ENCODE measurements at regions not wholly inside any gene's neighbourhood (a gene's known extent, or its start where the extent isn't known, plus 50 kb on each side); places are given as distances from the start of the nearest gene placed in this dataset.

- no peaks in the 10 kb centered on the region for H3K4me1 ChIP-seq
- H3K36me3 ChIP-seq = no peaks in the 10 kb centered on the region
- no peak overlapping the region for H3K9ac ChIP-seq
- H4K20me1 ChIP-seq = no peaks in the 10 kb centered on the region
- no peak overlapping the region for H3K4me3 ChIP-seq
- H3K4me2 ChIP-seq = no peak overlapping the region
- H3K27ac ChIP-seq = no peak overlapping the region
- no peaks in the 10 kb centered on the region for H3K27me3 ChIP-seq
- H3K9me3 ChIP-seq (replicated peaks in 1 of 11) = no peaks in the 10 kb centered on the region
- TF ChIP-seq Cebpa-rat (IDR thresholded peaks at IDR 0.05) = no peak
Measured at GRCh38 chr9:1528456-1528855, 478.3 kb downstream of the DMRT2 start.

GRCh38 chr9:1530696-1531095 lies 480.5 kb downstream of the DMRT2 start:
- Histone ChIP-seq H3K9me3 (replicated peaks in 1 of 11) (no peaks in the 10 kb centered on the region), H3K36me3 (no peaks in the 10 kb centered on the region), H3K27ac (no peak overlapping the region), H3K27me3 (no peaks in the 10 kb centered on the region), H3K4me2 (no peak overlapping the region), H4K20me1 (no peaks in the 10 kb centered on the region), H3K9ac (no peak overlapping the region), H3K4me3 (no peak overlapping the region), H3K4me1 (no peaks in the 10 kb centered on the region)
- TF ChIP-seq Cebpa-rat (IDR thresholded peaks at IDR 0.05) = no peak

GRCh38 chr9:1531424-1531823 lies 481.3 kb downstream of the DMRT2 start:
- Histone ChIP-seq H3K4me1 (no peaks in the 10 kb centered on the region), H3K4me2 (no peak overlapping the region), H3K27ac (no peak overlapping the region), H3K9ac (no peak overlapping the region), H3K27me3 (no peaks in the 10 kb centered on the region), H3K36me3 (no peaks in the 10 kb centered on the region), H4K20me1 (no peaks in the 10 kb centered on the region), H3K4me3 (no peak overlapping the region), H3K9me3 (replicated peaks in 1 of 11) (no peaks in the 10 kb centered on the region)
- TF ChIP-seq Cebpa-rat (IDR thresholded peaks at IDR 0.05) = no peak

- no peaks in the 10 kb centered on the region for H3K9me3 ChIP-seq (replicated peaks in 1 of 11)
- H3K27ac ChIP-seq = no peak overlapping the region
- no peak for TF ChIP-seq Cebpa-rat (IDR thresholded peaks at IDR 0.05)
- no peak overlapping the region for H3K9ac ChIP-seq
- H3K27me3 ChIP-seq = no peaks in the 10 kb centered on the region
- no peaks in the 10 kb centered on the region for H3K4me1 ChIP-seq
- H3K4me2 ChIP-seq = no peak overlapping the region
- H4K20me1 ChIP-seq = no peaks in the 10 kb centered on the region
- H3K36me3 ChIP-seq = no peaks in the 10 kb centered on the region
- H3K4me3 ChIP-seq = no peak overlapping the region
Measured at GRCh38 chr9:1532171-1532570, 482.0 kb downstream of the DMRT2 start.

- no peak overlapping the region for H3K4me2 ChIP-seq
- no peaks in the 10 kb centered on the region for H4K20me1 ChIP-seq
- no peaks in the 10 kb centered on the region for H3K9me3 ChIP-seq (replicated peaks in 1 of 11)
- TF ChIP-seq Cebpa-rat (IDR thresholded peaks at IDR 0.05) = no peak
- H3K4me3 ChIP-seq = no peak overlapping the region
- H3K9ac ChIP-seq = no peak overlapping the region
- H3K27me3 ChIP-seq = no peaks in the 10 kb centered on the region
- no peaks in the 10 kb centered on the region for H3K4me1 ChIP-seq
- H3K36me3 ChIP-seq = no peaks in the 10 kb centered on the region
- no peak overlapping the region for H3K27ac ChIP-seq
Measured at GRCh38 chr9:1535051-1535450, 480.1 kb upstream of the SMARCA2 start.

- Histone ChIP-seq H3K36me3 (no peaks in the 10 kb centered on the region), H3K9ac (no peak overlapping the region), H3K4me2 (no peak overlapping the region)
Measured at GRCh38 chr9:1535599-1535998, 479.5 kb upstream of the SMARCA2 start.

GRCh38 chr9:1536522-1537170 lies 478.5 kb upstream of the SMARCA2 start:
- TF ChIP-seq Cebpa-rat (IDR thresholded peaks at IDR 0.05) = no peak
- Histone ChIP-seq H4K20me1 (no peaks in the 10 kb centered on the region), H3K4me2 (no peak overlapping the region), H3K4me3 (no peak overlapping the region), H3K27ac (no peak overlapping the region), H3K27me3 (no peaks in the 10 kb centered on the region), H3K9ac (no peak overlapping the region), H3K9me3 (replicated peaks in 1 of 11) (no peaks in the 10 kb centered on the region), H3K4me1 (no peaks in the 10 kb centered on the region), H3K36me3 (no peaks in the 10 kb centered on the region)

More at GRCh38 chr9:1535599-1535998, 479.5 kb upstream of the SMARCA2 start:
- no peaks in the 10 kb centered on the region for H4K20me1 ChIP-seq
- H3K27me3 ChIP-seq = no peaks in the 10 kb centered on the region
- TF ChIP-seq Cebpa-rat (IDR thresholded peaks at IDR 0.05) = no peak
- no peaks in the 10 kb centered on the region for H3K9me3 ChIP-seq (replicated peaks in 1 of 11)
- H3K27ac ChIP-seq = no peak overlapping the region
- H3K4me3 ChIP-seq = no peak overlapping the region
- H3K4me1 ChIP-seq = no peaks in the 10 kb centered on the region

GRCh38 chr9:1538301-1538700 lies 476.8 kb upstream of the SMARCA2 start:
- no peaks in the 10 kb centered on the region for H3K4me1 ChIP-seq
- no peak overlapping the region for H3K9ac ChIP-seq
- H3K9me3 ChIP-seq (replicated peaks in 1 of 11) = no peaks in the 10 kb centered on the region
- no peaks in the 10 kb centered on the region for H4K20me1 ChIP-seq
- H3K27ac ChIP-seq = no peak overlapping the region
- H3K36me3 ChIP-seq = no peaks in the 10 kb centered on the region
- no peak overlapping the region for H3K4me2 ChIP-seq
- no peak overlapping the region for H3K4me3 ChIP-seq
- no peak for TF ChIP-seq Cebpa-rat (IDR thresholded peaks at IDR 0.05)
- no peaks in the 10 kb centered on the region for H3K27me3 ChIP-seq

GRCh38 chr9:1539216-1539615 lies 475.9 kb upstream of the SMARCA2 start:
- Histone ChIP-seq H3K36me3 (no peaks in the 10 kb centered on the region), H3K4me2 (no peak overlapping the region), H3K27ac (no peak overlapping the region), H3K4me3 (no peak overlapping the region), H3K27me3 (no peaks in the 10 kb centered on the region), H3K9ac (no peak overlapping the region), H3K9me3 (replicated peaks in 1 of 11) (no peaks in the 10 kb centered on the region), H3K4me1 (no peaks in the 10 kb centered on the region), H4K20me1 (no peaks in the 10 kb centered on the region)
- TF ChIP-seq Cebpa-rat (IDR thresholded peaks at IDR 0.05) = no peak

GRCh38 chr9:1550636-1551035 lies 464.5 kb upstream of the SMARCA2 start:
- H3K4me3 ChIP-seq = no peak overlapping the region
- H4K20me1 ChIP-seq = no peaks in the 10 kb centered on the region
- no peaks in the 10 kb centered on the region for H3K4me1 ChIP-seq
- H3K36me3 ChIP-seq = no peaks in the 10 kb centered on the region
- no peak overlapping the region for H3K9ac ChIP-seq
- no peaks in the 10 kb centered on the region for H3K27me3 ChIP-seq
- H3K27ac ChIP-seq = no peak overlapping the region
- no peak overlapping the region for H3K4me2 ChIP-seq
- no peak for TF ChIP-seq Cebpa-rat (IDR thresholded peaks at IDR 0.05)
- no peaks in the 10 kb centered on the region for H3K9me3 ChIP-seq (replicated peaks in 1 of 11)
